Peyer's patch (tissue), 4 donors: ENCODE measurements at regions not wholly inside any gene's neighbourhood (a gene's known extent, or its start where the extent isn't known, plus 50 kb on each side); places are given as distances from the start of the nearest gene placed in this dataset.

Experiments used
- DNase-seq, 3 donors: peaks; one replicate each; pipeline ENCODE4 v3.0.0-alpha.2; 2017 to 2019
- H3K27ac ChIP-seq, 4 donors: fragments of 200-600 bp; sonication (generic); one replicate each; pipeline ENCODE4 v1.5.1; 2016 to 2019
- H3K27me3 ChIP-seq, 2 donors: fragments of 200-600 bp; sonication (generic); one replicate each; pipeline ENCODE4 v1.5.1; 2019
- H3K36me3 ChIP-seq, 3 donors: fragments of 200-600 bp; sonication (generic); one replicate each; pipeline ENCODE4 v1.5.1; 2016 to 2019
- H3K4me1 ChIP-seq, 4 donors: fragments of 200-600 bp; sonication (generic); one replicate each; pipeline ENCODE4 v1.5.1; 2016 to 2019
- H3K4me3 ChIP-seq, 4 donors: fragments of 200-600 bp; sonication (generic); 1 replicate in 3 of 4; 2 replicates in 1 of 4; pipeline ENCODE4 v1.5.1; 2016 to 2019; ENCODE audit warnings: mild to moderate bottlenecking in 1 of 4
- H3K9me3 ChIP-seq, 4 donors: fragments of 200-600 bp; sonication (generic); one replicate each; pipeline ENCODE4 v1.5.1; 2016 to 2019; ENCODE audit warnings: mild to moderate bottlenecking in 1 of 4
- CTCF ChIP-seq, 6 experiments: fragments of 450-650 bp in 4 of 6; fragments of 200-600 bp in 2 of 6; sonication (generic) in 1 of 6; IDR thresholded peaks; one replicate each; pipeline ENCODE4 v1.5.1; 2017 to 2019; ENCODE audit warnings: antibody characterized with exemption in 6 of 6, mild to moderate bottlenecking in 3 of 6, moderate library complexity in 1 of 6
- POLR2A ChIP-seq, 2 donors: fragments of 450-650 bp; IDR thresholded peaks; one replicate each; pipeline ENCODE4 v1.5.1; 2017; ENCODE audit warnings: antibody characterized with exemption in 2 of 2, mild to moderate bottlenecking in 2 of 2, moderate library complexity in 2 of 2

GRCh38 chr1:219438386-219438785, 174.5 kb downstream of the ZC3H11B start:
- H3K36me3 ChIP-seq: no peaks in the 10 kb centered on the region
- no peaks in the 10 kb centered on the region for H3K4me1 ChIP-seq
- H3K4me3 ChIP-seq: no peak overlapping the region
- no peak overlapping the region for H3K27ac ChIP-seq
- H3K9me3 ChIP-seq: no peaks in the 10 kb centered on the region
- DNase-seq: no peak
- H3K27me3 ChIP-seq: no peaks in the 10 kb centered on the region
- no peak for TF ChIP-seq CTCF (IDR thresholded peaks at IDR 0.05)

- Histone ChIP-seq H3K9me3 (no peaks in the 10 kb centered on the region), H3K4me3 (no peak overlapping the region), H3K27me3 (no peaks in the 10 kb centered on the region), H3K27ac (no peak overlapping the region), H3K36me3 (no peaks in the 10 kb centered on the region), H3K4me1 (no peaks in the 10 kb centered on the region)
- no peak for TF ChIP-seq CTCF (IDR thresholded peaks at IDR 0.05)
- no peak for TF ChIP-seq POLR2A (IDR thresholded peaks at IDR 0.05)
- no peak for DNase-seq
Measured at GRCh38 chr1:219434923-219435297, 178.0 kb downstream of the ZC3H11B start.

GRCh38 chr1:219434285-219434922, 178.5 kb downstream of the ZC3H11B start:
- Histone ChIP-seq H3K4me3 (no peak overlapping the region), H3K27ac (no peak overlapping the region)
- TF ChIP-seq CTCF (IDR thresholded peaks at IDR 0.05) (no peak), POLR2A (IDR thresholded peaks at IDR 0.05) (no peak)

GRCh38 chr1:219433496-219434131, 179.3 kb downstream of the ZC3H11B start:
- Histone ChIP-seq H3K27ac (no peak overlapping the region), H3K4me1 (no peaks in the 10 kb centered on the region), H3K36me3 (no peaks in the 10 kb centered on the region), H3K4me3 (no peak overlapping the region), H3K9me3 (no peaks in the 10 kb centered on the region), H3K27me3 (no peaks in the 10 kb centered on the region)
- DNase-seq: no peak
- TF ChIP-seq POLR2A (IDR thresholded peaks at IDR 0.05) (no peak), CTCF (IDR thresholded peaks at IDR 0.05) (no peak)

More at GRCh38 chr1:219434285-219434922, 178.5 kb downstream of the ZC3H11B start:
- no peaks in the 10 kb centered on the region for H3K27me3 ChIP-seq
- DNase-seq: no peak
- H3K36me3 ChIP-seq: no peaks in the 10 kb centered on the region
- H3K4me1 ChIP-seq: no peaks in the 10 kb centered on the region
- H3K9me3 ChIP-seq: no peaks in the 10 kb centered on the region

GRCh38 chr1:219433001-219433400, 179.9 kb downstream of the ZC3H11B start:
- H3K36me3 ChIP-seq: no peaks in the 10 kb centered on the region
- no peaks in the 10 kb centered on the region for H3K27me3 ChIP-seq
- no peaks in the 10 kb centered on the region for H3K4me1 ChIP-seq
- no peak overlapping the region for H3K4me3 ChIP-seq
- no peak for TF ChIP-seq CTCF (IDR thresholded peaks at IDR 0.05)
- no peak for TF ChIP-seq POLR2A (IDR thresholded peaks at IDR 0.05)
- no peak overlapping the region for H3K27ac ChIP-seq
- DNase-seq: no peak
- H3K9me3 ChIP-seq: no peaks in the 10 kb centered on the region
